Activated T-helper 2 cell treated with anti-CD3 and anti-CD28 coated beads, Interferon-gamma antibody, Interleukin-2, Interleukin-4, amounts not matched to agents 10 μg/mL and 5 μg/mL and 100 μg/mL, durations not matched to agents 14 hours and 24 hours and 36 hours (primary cell): ENCODE measurements at regions not wholly inside any gene's neighbourhood (a gene's known extent, or its start where the extent isn't known, plus 50 kb on each side); places are given as distances from the start of the nearest gene placed in this dataset.

Experiments
- DNase-seq: peaks from one replicate; pipeline ENCODE4 v3.0.0; 2021; ENCODE audit warnings: low spot score
- H3K27ac Mint-ChIP-seq: one replicate; pipeline ENCODE4 v1.8.0; 2021; ENCODE audit warnings: mixed read lengths
- H3K27me3 Mint-ChIP-seq: one replicate; pipeline ENCODE4 v1.8.0; 2021; ENCODE audit warnings: low read depth, mixed read lengths
- H3K36me3 Mint-ChIP-seq: one replicate; pipeline ENCODE4 v1.8.0; 2021; ENCODE audit warnings: low read depth, mixed read lengths
- H3K4me1 Mint-ChIP-seq: one replicate; pipeline ENCODE4 v1.8.0; 2021; ENCODE audit warnings: low read depth, mixed read lengths
- H3K4me3 Mint-ChIP-seq: one replicate; pipeline ENCODE4 v1.8.0; 2021; ENCODE audit warnings: low read depth, mild to moderate bottlenecking, moderate library complexity, mixed read lengths
- H3K9me3 Mint-ChIP-seq: one replicate; pipeline ENCODE4 v1.8.0; 2021; ENCODE audit warnings: mixed read lengths
- intact Hi-C: fragments of 100-400 bp; cut with micrococcal nuclease; formaldehyde crosslinking; loops from one replicate; pipeline ENCODE4 v1.15.1; 2023

GRCh38 chr2:240348522-240348921 lies 86.9 kb upstream of the GPC1 start:
- Mint-ChIP-seq H3K4me1 (no peaks in the 10 kb centered on the region), H3K9me3 (no peaks in the 10 kb centered on the region), H3K27me3 (no peaks in the 10 kb centered on the region), H3K27ac (no peak overlapping the region), H3K4me3 (no peak overlapping the region), H3K36me3 (no peaks in the 10 kb centered on the region)
- no peak for DNase-seq
- intact Hi-C loops: no loop called here

- Mint-ChIP-seq H3K36me3 (no peaks in the 10 kb centered on the region), H3K27me3 (no peaks in the 10 kb centered on the region), H3K4me1 (no peaks in the 10 kb centered on the region), H3K9me3 (no peaks in the 10 kb centered on the region), H3K27ac (no peak overlapping the region), H3K4me3 (no peak overlapping the region)
- intact Hi-C loops: no loop called here
- no peak for DNase-seq
Measured at GRCh38 chr2:240349133-240350005, 86.1 kb upstream of the GPC1 start.

GRCh38 chr2:240350006-240350355 lies 85.5 kb upstream of the GPC1 start:
- H3K36me3 Mint-ChIP-seq: no peaks in the 10 kb centered on the region
- H3K27me3 Mint-ChIP-seq: no peaks in the 10 kb centered on the region
- H3K4me3 Mint-ChIP-seq: no peak overlapping the region
- intact Hi-C loops: no loop called here
- no peaks in the 10 kb centered on the region for H3K4me1 Mint-ChIP-seq
- H3K9me3 Mint-ChIP-seq: no peaks in the 10 kb centered on the region
- DNase-seq: no peak
- no peak overlapping the region for H3K27ac Mint-ChIP-seq

GRCh38 chr2:240350696-240351087 lies 84.8 kb upstream of the GPC1 start:
- no peak overlapping the region for H3K4me3 Mint-ChIP-seq
- H3K4me1 Mint-ChIP-seq: no peaks in the 10 kb centered on the region
- no peak for DNase-seq
- no peaks in the 10 kb centered on the region for H3K9me3 Mint-ChIP-seq
- H3K27ac Mint-ChIP-seq: no peak overlapping the region
- intact Hi-C loops: no loop called here
- H3K27me3 Mint-ChIP-seq: no peaks in the 10 kb centered on the region
- H3K36me3 Mint-ChIP-seq: no peaks in the 10 kb centered on the region

- Mint-ChIP-seq H3K36me3 (no peaks in the 10 kb centered on the region), H3K9me3 (no peaks in the 10 kb centered on the region), H3K27me3 (no peaks in the 10 kb centered on the region), H3K4me1 (no peaks in the 10 kb centered on the region), H3K4me3 (no peak overlapping the region), H3K27ac (no peak overlapping the region)
- no peak for DNase-seq
- intact Hi-C loops: no loop called here
Measured at GRCh38 chr2:240351088-240351741, 84.2 kb upstream of the GPC1 start.

GRCh38 chr2:240351826-240352426 lies 83.5 kb upstream of the GPC1 start:
- Mint-ChIP-seq H3K4me3 (no peak overlapping the region), H3K27ac (no peak overlapping the region), H3K9me3 (no peaks in the 10 kb centered on the region), H3K4me1 (no peaks in the 10 kb centered on the region), H3K36me3 (no peaks in the 10 kb centered on the region), H3K27me3 (no peaks in the 10 kb centered on the region)
- intact Hi-C loops: no loop called here
- DNase-seq: no peak

GRCh38 chr2:240353086-240353798 lies 82.2 kb upstream of the GPC1 start:
- H3K27ac Mint-ChIP-seq: no peak overlapping the region
- no peaks in the 10 kb centered on the region for H3K27me3 Mint-ChIP-seq
- no peaks in the 10 kb centered on the region for H3K36me3 Mint-ChIP-seq
- no peak for DNase-seq
- intact Hi-C loops: no loop called here
- H3K4me1 Mint-ChIP-seq: no peaks in the 10 kb centered on the region
- H3K9me3 Mint-ChIP-seq: no peaks in the 10 kb centered on the region
- no peak overlapping the region for H3K4me3 Mint-ChIP-seq

GRCh38 chr2:240353944-240354343 lies 81.5 kb upstream of the GPC1 start:
- Mint-ChIP-seq H3K4me1 (no peaks in the 10 kb centered on the region), H3K36me3 (no peaks in the 10 kb centered on the region), H3K27ac (no peak overlapping the region), H3K4me3 (no peak overlapping the region), H3K9me3 (no peaks in the 10 kb centered on the region), H3K27me3 (no peaks in the 10 kb centered on the region)
- intact Hi-C loops: no loop called here
- DNase-seq: no peak

- intact Hi-C loops: no loop called here
- H3K36me3 Mint-ChIP-seq: no peaks in the 10 kb centered on the region
- no peaks in the 10 kb centered on the region for H3K27me3 Mint-ChIP-seq
- no peaks in the 10 kb centered on the region for H3K4me1 Mint-ChIP-seq
- no peak for DNase-seq
- no peak overlapping the region for H3K27ac Mint-ChIP-seq
- no peak overlapping the region for H3K4me3 Mint-ChIP-seq
- H3K9me3 Mint-ChIP-seq: no peaks in the 10 kb centered on the region
Measured at GRCh38 chr2:240355001-240355891, 80.2 kb upstream of the GPC1 start.

- Mint-ChIP-seq H3K4me1 (no peaks in the 10 kb centered on the region), H3K9me3 (peaks cover 6% of the 10 kb centered on the region), H3K27ac (no peak overlapping the region), H3K27me3 (no peaks in the 10 kb centered on the region), H3K36me3 (no peaks in the 10 kb centered on the region), H3K4me3 (no peak overlapping the region)
- intact Hi-C loops: no loop called here
- no peak for DNase-seq
Measured at GRCh38 chr2:240355962-240356361, 79.5 kb upstream of the GPC1 start.

- H3K9me3 Mint-ChIP-seq: peaks cover 11% of the 10 kb centered on the region
Measured at GRCh38 chr2:240356700-240357640, 78.5 kb upstream of the GPC1 start.

More at GRCh38 chr2:240356700-240357640, 78.5 kb upstream of the GPC1 start:
- Mint-ChIP-seq H3K27ac (no peak overlapping the region), H3K4me3 (no peak overlapping the region), H3K36me3 (no peaks in the 10 kb centered on the region), H3K27me3 (no peaks in the 10 kb centered on the region), H3K4me1 (no peaks in the 10 kb centered on the region)
- DNase-seq: no peak
- intact Hi-C loops: no loop called here
